GM19023 (cell line): ENCODE measurements at regions not wholly inside any gene's neighbourhood (a gene's known extent, or its start where the extent isn't known, plus 50 kb on each side); places are given as distances from the start of the nearest gene placed in this dataset.

Experiments
- ATAC-seq: cut with Tn5 transposase; IDR thresholded peaks from one replicate; pipeline ENCODE4 v1.9.1; 2021; ENCODE audit warnings: mild to moderate bottlenecking, moderate library complexity; ENCODE audit not compliant: unreplicated experiment

GRCh38 chr16:80054647-80055046, 454.1 kb upstream of the MAF start:
- ATAC-seq, result no peak

- no peak for ATAC-seq
These were observed 450.5 kb upstream of the MAF start for GRCh38 chr16:80051040-80051439.

GRCh38 chr16:80048250-80048649, 447.7 kb upstream of the MAF start:
- ATAC-seq, result no peak

GRCh38 chr16:80047842-80048241, 447.3 kb upstream of the MAF start:
- ATAC-seq, result no peak

- ATAC-seq, result no peak
These were observed 446.3 kb upstream of the MAF start for GRCh38 chr16:80046848-80047247.

GRCh38 chr16:80046261-80046660, 445.7 kb upstream of the MAF start:
- ATAC-seq, result no peak

- no peak for ATAC-seq
These were observed 445.3 kb upstream of the MAF start for GRCh38 chr16:80045861-80046260.

GRCh38 chr16:80041410-80041809, 440.9 kb upstream of the MAF start:
- no peak for ATAC-seq

- no peak for ATAC-seq
These were observed 440.3 kb upstream of the MAF start for GRCh38 chr16:80040814-80041213.

- no peak for ATAC-seq
These were observed 439.9 kb upstream of the MAF start for GRCh38 chr16:80040413-80040812.

- ATAC-seq, result no peak
These were observed 439.2 kb upstream of the MAF start for GRCh38 chr16:80039777-80040176.

- ATAC-seq, result no peak
These were observed 438.0 kb upstream of the MAF start for GRCh38 chr16:80038566-80038965.

GRCh38 chr16:80034948-80035663, 434.6 kb upstream of the MAF start:
- no peak for ATAC-seq

GRCh38 chr16:80034469-80034826, 433.9 kb upstream of the MAF start:
- ATAC-seq, result no peak

- no peak for ATAC-seq
These were observed 433.4 kb upstream of the MAF start for GRCh38 chr16:80033783-80034468.

GRCh38 chr16:80029761-80030481, 429.4 kb upstream of the MAF start:
- ATAC-seq, result no peak

GRCh38 chr16:80029381-80029630, 428.8 kb upstream of the MAF start:
- ATAC-seq, result no peak

- no peak for ATAC-seq
These were observed 428.2 kb upstream of the MAF start for GRCh38 chr16:80028581-80029380.

- ATAC-seq, result no peak
These were observed 426.7 kb upstream of the MAF start for GRCh38 chr16:80027007-80027965.

- ATAC-seq, result no peak
These were observed 424.7 kb upstream of the MAF start for GRCh38 chr16:80025236-80025635.
